KMS-11 (cell line): ENCODE measurements at regions not wholly inside any gene's neighbourhood (a gene's known extent, or its start where the extent isn't known, plus 50 kb on each side); places are given as distances from the start of the nearest gene placed in this dataset.

Experiments
- H2AFZ ChIP-seq: fragments of 200-600 bp; sonication (generic); 2 replicates; pipeline ENCODE4 v1.6.1; 2016; ENCODE audit warnings: antibody characterized with exemption, mixed run types, low read depth
- H3K27ac ChIP-seq: fragments of 200-600 bp; sonication (generic); 2 replicates; pipeline ENCODE4 v1.6.1; 2016; ENCODE audit warnings: mild to moderate bottlenecking, mixed run types
- H3K27me3 ChIP-seq: fragments of 200-600 bp; sonication (generic); 2 replicates; pipeline ENCODE4 v1.6.1; 2017; ENCODE audit warnings: mild to moderate bottlenecking, low read depth, mixed run types, moderate library complexity; ENCODE audit not compliant: insufficient read depth
- H3K36me3 ChIP-seq: fragments of 200-600 bp; sonication (generic); 2 replicates; pipeline ENCODE4 v1.6.1; 2017; ENCODE audit warnings: mild to moderate bottlenecking, mixed run types; ENCODE audit not compliant: insufficient read depth
- H3K4me1 ChIP-seq: fragments of 200-600 bp; sonication (generic); 2 replicates; pipeline ENCODE4 v1.6.1; 2016; ENCODE audit warnings: mild to moderate bottlenecking, low read depth, mixed run types; ENCODE audit not compliant: poor library complexity, severe bottlenecking
- H3K4me2 ChIP-seq: fragments of 200-600 bp; sonication (generic); 2 replicates; pipeline ENCODE4 v1.7.0; 2016; ENCODE audit warnings: mild to moderate bottlenecking, mixed run types
- H3K4me3 ChIP-seq: fragments of 200-600 bp; sonication (generic); IDR thresholded peaks from 2 replicates; pipeline ENCODE4 v1.6.1; 2017; ENCODE audit warnings: low read depth, low read length, mixed read lengths; ENCODE audit not compliant: insufficient read depth
- H3K79me2 ChIP-seq: fragments of 200-600 bp; sonication (generic); 2 replicates; pipeline ENCODE4 v1.6.1; 2016; ENCODE audit warnings: low read depth, mixed run types; ENCODE audit not compliant: insufficient read depth
- H3K9ac ChIP-seq: fragments of 200-600 bp; sonication (generic); 2 replicates; pipeline ENCODE4 v1.6.1; 2016; ENCODE audit warnings: mild to moderate bottlenecking, mixed run types
- H4K20me1 ChIP-seq: fragments of 200-600 bp; sonication (generic); 2 replicates; pipeline ENCODE4 v1.6.1; 2016; ENCODE audit warnings: mild to moderate bottlenecking, mixed run types; ENCODE audit not compliant: insufficient read depth
- TF ChIP-seq, protein P1 (sequence below): fragments of 200-600 bp; sonication (generic); conservative IDR thresholded peaks from 2 replicates; pipeline ENCODE4 v1.6.1; 2017; ENCODE audit warnings: low read depth, mild to moderate bottlenecking, antibody characterized with exemption, low read length, moderate library complexity, mixed read lengths

DNA sequence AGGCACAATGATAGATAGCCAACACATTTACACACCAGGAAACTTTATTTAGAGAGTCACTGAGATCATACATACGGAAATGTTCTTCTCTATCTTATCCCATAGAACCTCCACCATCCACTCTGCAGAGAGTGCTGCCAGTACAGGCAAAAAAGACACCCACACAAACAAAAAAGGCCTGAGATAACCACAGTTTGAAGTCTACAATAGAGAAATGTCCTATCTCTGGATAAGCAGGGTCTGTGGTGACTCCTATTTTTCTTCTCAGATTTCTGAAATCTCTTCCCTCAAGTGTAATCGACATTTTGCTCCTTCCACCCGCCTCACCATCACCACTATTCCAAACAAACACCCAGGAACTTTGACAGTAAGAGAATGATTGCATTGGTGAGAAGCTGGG is 413.9 kb upstream of the NR2F2 start:
- H3K4me2 ChIP-seq, result no peak overlapping the region
- H3K9ac ChIP-seq, result no peak overlapping the region
- no peak overlapping the region for H2AFZ ChIP-seq
- no peaks in the 10 kb centered on the region for H4K20me1 ChIP-seq
- no peaks in the 10 kb centered on the region for H3K79me2 ChIP-seq
- no peaks in the 10 kb centered on the region for H3K4me1 ChIP-seq
- no peaks in the 10 kb centered on the region for H3K36me3 ChIP-seq
- H3K27me3 ChIP-seq, result no peaks in the 10 kb centered on the region
- no peak overlapping the region for H3K27ac ChIP-seq
- no peak overlapping the region for H3K4me3 ChIP-seq
- TF ChIP-seq, protein P1, sequence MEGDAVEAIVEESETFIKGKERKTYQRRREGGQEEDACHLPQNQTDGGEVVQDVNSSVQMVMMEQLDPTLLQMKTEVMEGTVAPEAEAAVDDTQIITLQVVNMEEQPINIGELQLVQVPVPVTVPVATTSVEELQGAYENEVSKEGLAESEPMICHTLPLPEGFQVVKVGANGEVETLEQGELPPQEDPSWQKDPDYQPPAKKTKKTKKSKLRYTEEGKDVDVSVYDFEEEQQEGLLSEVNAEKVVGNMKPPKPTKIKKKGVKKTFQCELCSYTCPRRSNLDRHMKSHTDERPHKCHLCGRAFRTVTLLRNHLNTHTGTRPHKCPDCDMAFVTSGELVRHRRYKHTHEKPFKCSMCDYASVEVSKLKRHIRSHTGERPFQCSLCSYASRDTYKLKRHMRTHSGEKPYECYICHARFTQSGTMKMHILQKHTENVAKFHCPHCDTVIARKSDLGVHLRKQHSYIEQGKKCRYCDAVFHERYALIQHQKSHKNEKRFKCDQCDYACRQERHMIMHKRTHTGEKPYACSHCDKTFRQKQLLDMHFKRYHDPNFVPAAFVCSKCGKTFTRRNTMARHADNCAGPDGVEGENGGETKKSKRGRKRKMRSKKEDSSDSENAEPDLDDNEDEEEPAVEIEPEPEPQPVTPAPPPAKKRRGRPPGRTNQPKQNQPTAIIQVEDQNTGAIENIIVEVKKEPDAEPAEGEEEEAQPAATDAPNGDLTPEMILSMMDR, result no peak

DNA sequence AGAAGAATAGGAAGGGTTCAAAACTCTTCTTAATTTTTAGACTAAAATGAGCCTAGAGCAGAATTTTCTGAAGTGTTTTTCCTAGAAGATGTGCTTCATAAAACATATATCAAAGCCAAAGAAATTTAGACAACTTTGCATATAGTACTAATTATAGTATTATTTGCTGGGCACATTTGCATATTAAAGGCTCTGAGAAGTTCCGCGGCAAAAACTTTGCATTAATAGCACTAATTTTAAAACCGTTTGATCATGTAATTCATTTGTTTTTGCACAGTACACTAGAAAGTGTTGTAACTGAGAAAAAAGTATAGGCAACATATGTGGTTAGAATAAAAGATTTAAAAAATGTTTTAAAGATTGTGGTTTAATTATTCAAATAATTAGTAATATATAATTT is 412.0 kb upstream of the NR2F2 start:
- Histone ChIP-seq H3K4me1 (no peaks in the 10 kb centered on the region), H3K4me3 (no peak overlapping the region), H4K20me1 (no peaks in the 10 kb centered on the region), H3K27ac (no peak overlapping the region), H3K36me3 (no peaks in the 10 kb centered on the region), H3K9ac (no peak overlapping the region), H3K79me2 (no peaks in the 10 kb centered on the region), H2AFZ (no peak overlapping the region), H3K27me3 (no peaks in the 10 kb centered on the region), H3K4me2 (no peak overlapping the region)
- TF ChIP-seq, protein P1, result no peak

DNA sequence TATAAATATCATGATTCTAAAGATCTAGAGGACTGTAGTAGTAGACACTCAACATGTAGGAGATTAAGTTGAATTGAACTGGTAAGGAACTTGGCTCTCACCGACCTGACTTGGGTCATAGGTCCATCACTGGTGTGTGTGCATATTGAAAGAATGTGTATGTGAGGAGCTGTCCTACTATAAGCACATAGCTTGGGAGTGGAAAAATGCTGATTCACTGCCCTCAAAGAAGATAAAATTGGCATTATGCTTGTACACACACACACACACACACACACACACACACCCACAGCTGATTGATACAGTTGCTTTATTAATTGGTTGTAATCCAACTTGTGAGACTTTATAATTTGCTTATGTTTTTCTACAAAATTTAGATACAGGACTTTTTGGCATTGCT is 411.0 kb upstream of the NR2F2 start:
- Histone ChIP-seq H3K36me3 (no peaks in the 10 kb centered on the region), H3K79me2 (no peaks in the 10 kb centered on the region), H3K27me3 (no peaks in the 10 kb centered on the region), H2AFZ (no peak overlapping the region), H3K27ac (no peak overlapping the region), H3K4me3 (no peak overlapping the region), H4K20me1 (no peaks in the 10 kb centered on the region), H3K4me1 (no peaks in the 10 kb centered on the region), H3K4me2 (no peak overlapping the region), H3K9ac (no peak overlapping the region)
- TF ChIP-seq, protein P1, result no peak

DNA sequence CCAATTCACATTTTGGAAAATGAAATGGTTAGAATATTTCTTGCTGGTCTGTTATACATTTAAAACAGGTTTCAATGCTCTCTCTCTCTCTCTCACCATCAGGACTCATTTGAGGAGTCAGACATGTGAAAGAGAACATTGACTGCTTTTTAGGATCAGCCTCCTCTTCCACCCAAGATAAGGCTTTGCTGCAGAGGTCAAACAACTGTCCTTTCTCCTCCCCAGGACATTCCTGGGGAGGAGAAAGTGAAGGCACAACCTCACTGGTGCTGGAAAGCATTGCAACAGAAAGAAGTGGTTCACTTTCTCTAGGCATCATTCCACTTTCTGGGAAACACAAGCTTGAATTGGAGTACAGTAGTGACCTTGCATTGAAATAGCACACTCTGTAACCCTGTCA is 409.1 kb upstream of the NR2F2 start:
- no peak overlapping the region for H3K9ac ChIP-seq
- no peaks in the 10 kb centered on the region for H4K20me1 ChIP-seq
- H3K4me1 ChIP-seq, result no peaks in the 10 kb centered on the region
- no peak overlapping the region for H3K4me2 ChIP-seq
- no peaks in the 10 kb centered on the region for H3K27me3 ChIP-seq
- H3K79me2 ChIP-seq, result no peaks in the 10 kb centered on the region
- TF ChIP-seq, protein P1, result no peak
- H2AFZ ChIP-seq, result no peak overlapping the region
- no peak overlapping the region for H3K27ac ChIP-seq
- H3K4me3 ChIP-seq, result no peak overlapping the region
- H3K36me3 ChIP-seq, result no peaks in the 10 kb centered on the region

DNA sequence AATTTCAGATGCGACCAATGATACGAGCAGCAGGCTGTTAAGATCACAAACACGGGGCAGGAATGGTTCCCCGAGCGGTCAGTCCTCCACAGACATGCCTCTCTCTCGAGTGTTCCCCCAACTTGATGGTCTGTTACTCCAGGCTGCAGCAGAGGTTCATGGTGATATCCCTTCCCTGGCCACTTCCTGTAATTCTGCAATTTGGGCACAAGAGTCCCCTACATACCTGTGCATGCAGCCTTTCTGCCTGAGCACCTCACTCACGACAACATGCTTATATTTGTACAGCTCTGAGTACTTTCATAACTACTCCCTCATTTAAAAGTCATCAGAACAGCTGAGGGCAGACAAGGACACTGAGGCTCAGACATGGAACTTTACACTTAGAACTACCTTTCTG is 408.1 kb upstream of the NR2F2 start:
- Histone ChIP-seq H2AFZ (no peak overlapping the region), H3K4me3 (no peak overlapping the region)

More for the DNA sequence above, 408.1 kb upstream of the NR2F2 start:
- H3K27ac ChIP-seq, result no peak overlapping the region
- no peaks in the 10 kb centered on the region for H4K20me1 ChIP-seq
- no peak overlapping the region for H3K9ac ChIP-seq
- no peaks in the 10 kb centered on the region for H3K79me2 ChIP-seq
- H3K27me3 ChIP-seq, result no peaks in the 10 kb centered on the region
- no peak overlapping the region for H3K4me2 ChIP-seq
- no peaks in the 10 kb centered on the region for H3K4me1 ChIP-seq
- TF ChIP-seq, protein P1, result no peak
- H3K36me3 ChIP-seq, result no peaks in the 10 kb centered on the region
